IMR-90 (cell line): ENCODE measurements at regions not wholly inside any gene's neighbourhood (a gene's known extent, or its start where the extent isn't known, plus 50 kb on each side); places are given as distances from the start of the nearest gene placed in this dataset.

Experiments
- ATAC-seq: fragments of 200-7000 bp; cut with Tn5 transposase; 2 replicates; pipeline ENCODE4 v1.9.1; 2020; ENCODE audit warnings: low read depth, mild to moderate bottlenecking, moderate library complexity
- BruUV-seq: library from RNA; stranded (reverse); fragments of 400-500 nt; replicated peaks from 2 replicates; lab custom pipeline; 2021; lab: Mats Ljungman, UMichigan
- CTCF ChIA-PET: fragments of 300-600 bp; formaldehyde crosslinking; extraction: SDS; loops from one replicate; lab custom pipeline; 2021; ENCODE audit warnings: antibody characterized with exemption; lab: Yijun Ruan, JAX
- POLR2A ChIA-PET: fragments of 300-600 bp; sonication (Branson Sonifier 250); formaldehyde crosslinking; loops from one replicate; lab custom pipeline; 2022; ENCODE audit warnings: antibody characterized with exemption; ENCODE audit not compliant: unreplicated experiment; lab: Charles Lee
- DNase-seq: peaks from one replicate; pipeline ENCODE4 v3.0.0; 2013
- H2AFZ ChIP-seq: replicated peaks from 2 replicates; pipeline ENCODE3; 2013; ENCODE audit warnings: low read length, mild to moderate bottlenecking; ENCODE audit not compliant: poor library complexity
- H2AK5ac ChIP-seq: 2 replicates; pipeline ENCODE4 v1.6.1; 2013; ENCODE audit warnings: low read depth, low read length, inconsistent platforms
- H2AK9ac ChIP-seq: replicated peaks from 2 replicates; pipeline ENCODE3; 2013; ENCODE audit warnings: mild to moderate bottlenecking, low read depth, low read length, moderate library complexity; ENCODE audit not compliant: poor library complexity
- H2BK120ac ChIP-seq: 2 replicates; pipeline ENCODE4 v1.6.1; 2013; ENCODE audit warnings: low read depth, low read length, inconsistent platforms
- H2BK15ac ChIP-seq: 3 replicates; pipeline ENCODE4 v1.6.1; 2013; ENCODE audit warnings: low read depth, low read length, inconsistent platforms
- H2BK20ac ChIP-seq: 2 replicates; pipeline ENCODE4 v1.6.1; 2013; ENCODE audit warnings: low read depth, mild to moderate bottlenecking, inconsistent platforms, low read length, moderate library complexity
- H2BK5ac ChIP-seq: 2 replicates; pipeline ENCODE4 v1.6.1; 2013; ENCODE audit warnings: mild to moderate bottlenecking, low read depth, low read length, inconsistent platforms; ENCODE audit not compliant: poor library complexity, severe bottlenecking
- H3K14ac ChIP-seq: replicated peaks from 2 replicates; pipeline ENCODE4 v1.6.1; 2013; ENCODE audit warnings: low read depth, low read length, inconsistent platforms
- H3K18ac ChIP-seq: 2 replicates; pipeline ENCODE4 v1.6.1; 2013; ENCODE audit warnings: low read depth, low read length, control low read depth
- H3K23ac ChIP-seq: 2 replicates; pipeline ENCODE4 v1.6.1; 2013; ENCODE audit warnings: low read depth, low read length, inconsistent platforms
- H3K27ac ChIP-seq: 2 replicates; pipeline ENCODE4 v1.5.1; 2013; ENCODE audit warnings: mild to moderate bottlenecking, control low read depth, low read length; ENCODE audit not compliant: insufficient read depth
- H3K27me3 ChIP-seq: 2 replicates; pipeline ENCODE4 v1.6.1; 2013; ENCODE audit warnings: low read length; ENCODE audit not compliant: control insufficient read depth, insufficient read depth
- H3K36me3 ChIP-seq: 2 replicates; pipeline ENCODE4 v1.6.1; 2013; ENCODE audit warnings: low read length, mixed read lengths; ENCODE audit not compliant: control insufficient read depth, insufficient read depth
- H3K4ac ChIP-seq: 2 replicates; pipeline ENCODE4 v1.6.1; 2013; ENCODE audit warnings: low read depth, low read length, inconsistent platforms
- H3K4me1 ChIP-seq: 2 replicates; pipeline ENCODE4 v1.6.1; 2013; ENCODE audit warnings: low read length, mixed read lengths; ENCODE audit not compliant: control insufficient read depth, insufficient read depth
- H3K4me2 ChIP-seq: 2 replicates; pipeline ENCODE4 v1.6.1; 2013; ENCODE audit warnings: low read depth, mild to moderate bottlenecking, control low read depth, low read length, moderate library complexity
- H3K4me3 ChIP-seq: 2 replicates; pipeline ENCODE4 v1.5.1; 2013; ENCODE audit warnings: low read depth, mild to moderate bottlenecking, control low read depth, low read length, moderate library complexity; ENCODE audit not compliant: insufficient read depth
- H3K56ac ChIP-seq: 2 replicates; pipeline ENCODE4 v1.6.1; 2013; ENCODE audit warnings: low read length, inconsistent platforms; ENCODE audit not compliant: insufficient read depth; ENCODE audit errors: extremely low read depth
- H3K79me1 ChIP-seq, 2 experiments: 2 replicates each; pipeline ENCODE4 v1.6.1; 2013; ENCODE audit warnings: low read length in 2 of 2, inconsistent platforms in 1 of 2, low read depth in 1 of 2
- H3K9ac ChIP-seq: 2 replicates; pipeline ENCODE4 v1.6.1; 2013; ENCODE audit warnings: low read depth, low read length, control low read depth
- H3K9me1 ChIP-seq: 2 replicates; pipeline ENCODE4 v1.6.1; 2013; ENCODE audit warnings: low read length, inconsistent platforms; ENCODE audit not compliant: insufficient read depth
- H3K9me3 ChIP-seq: 2 replicates; pipeline ENCODE4 v1.6.1; 2013; ENCODE audit warnings: low read length; ENCODE audit not compliant: control insufficient read depth, insufficient read depth
- H4K20me1 ChIP-seq: 2 replicates; pipeline ENCODE4 v1.6.1; 2013; ENCODE audit warnings: low read length, inconsistent platforms; ENCODE audit not compliant: insufficient read depth
- H4K5ac ChIP-seq: 2 replicates; pipeline ENCODE4 v1.6.1; 2013; ENCODE audit warnings: mild to moderate bottlenecking, low read depth, low read length, control low read depth
- H4K8ac ChIP-seq, 2 experiments: 2 replicates each; pipeline ENCODE4 v1.6.1; 2013; ENCODE audit warnings: low read depth in 2 of 2, low read length in 2 of 2, control low read depth in 1 of 2, inconsistent platforms in 1 of 2
- H4K91ac ChIP-seq: 2 replicates; pipeline ENCODE4 v1.6.1; 2013; ENCODE audit warnings: low read depth, low read length, inconsistent platforms; ENCODE audit not compliant: insufficient read depth
- CTCF ChIP-seq: conservative IDR thresholded peaks from 2 replicates; pipeline ENCODE4 v1.5.1; 2012; ENCODE audit warnings: mild to moderate bottlenecking, low read depth, low read length, improper control_type of control experiment
- SMC3 ChIP-seq: fragments of 150-350 bp; IDR thresholded peaks from 2 replicates; pipeline ENCODE4 v1.6.1; 2016; ENCODE audit warnings: low read depth, mild to moderate bottlenecking, antibody characterized with exemption, low read length, moderate library complexity
- WGBS, 2 experiments: methylation state at CpG; one replicate each; pipeline versions ENCODE4 v1.1.5 to v1.1.7; 2013; ENCODE audit warnings: missing lambda C conversion rate in 2 of 2; ENCODE audit not compliant: insufficient read length in 1 of 2; ENCODE audit errors: extremely low coverage in 2 of 2; 5-methylcytosine and 5-hydroxymethylcytosine counted together
- dilution Hi-C: fragments of 300-500 bp; cut with HindIII; formaldehyde crosslinking; loops from one replicate; pipeline ENCODE4 v1.14.3; 2018; ENCODE audit warnings: low sequenced_read_pairs; ENCODE audit not compliant: unreplicated experiment
- in situ Hi-C: fragments of 300-500 bp; cut with MboI; formaldehyde crosslinking; loops from 3 replicates; pipeline ENCODE4 v1.14.3; 2019; ENCODE audit warnings: low sequenced_read_pairs, inconsistent platforms, mixed read lengths
- intact Hi-C: fragments of 100-400 bp; cut with micrococcal nuclease; formaldehyde crosslinking; loops from 2 replicates; pipeline ENCODE4 v1.10.0; 2022

GRCh38 chr4:57373991-57374390 lies 263.8 kb upstream of the IGFBP7 start:
- POLR2A ChIA-PET, result no interaction called here
- TF ChIP-seq SMC3, result no peak
- TF ChIP-seq CTCF, result no peak
- no peak overlapping the region for H2BK20ac ChIP-seq
- H2AFZ ChIP-seq, result no peak overlapping the region
- CTCF ChIA-PET, result interaction anchor here (0.8 kb wide), 1 partner anchor 9 kb away, joined by 3 read pairs; no protein-coding TSS in a partner anchor
- no peak overlapping the region for H3K4me3 ChIP-seq
- H3K9me1 ChIP-seq, result no peaks in the 10 kb centered on the region
- H3K4me1 ChIP-seq, result no peaks in the 10 kb centered on the region
- H2BK5ac ChIP-seq, result no peak overlapping the region
- H3K23ac ChIP-seq, result no peak overlapping the region
- H3K56ac ChIP-seq, result no peak overlapping the region
- H3K4ac ChIP-seq, result no peak overlapping the region
- H2BK120ac ChIP-seq, result no peak overlapping the region
- no CpG with 5 or more reads among the region's 1 CpG for WGBS, 2 experiments
- H2AK5ac ChIP-seq, result no peak overlapping the region
- H3K79me1 ChIP-seq, result no peaks in the 10 kb centered on the region
- ATAC-seq, result no peak
- H3K4me2 ChIP-seq, result no peak overlapping the region
- H2BK15ac ChIP-seq, result no peak overlapping the region
- no peaks in the 10 kb centered on the region for H4K20me1 ChIP-seq
- no peak overlapping the region for H3K14ac ChIP-seq
- H3K18ac ChIP-seq, result no peak overlapping the region
- H4K5ac ChIP-seq, result no peak overlapping the region
- BruUV-seq, result no TSS peak
- no peaks in the 10 kb centered on the region for H3K9me3 ChIP-seq
- no peak for DNase-seq
- intact Hi-C loops (no loop called here), in situ Hi-C loops (no loop called here), dilution Hi-C loops (no loop called here)
- H3K36me3 ChIP-seq, result no peaks in the 10 kb centered on the region
- no peak overlapping the region for H3K27ac ChIP-seq
- no peak overlapping the region for H3K9ac ChIP-seq
- H2AK9ac ChIP-seq, result no peak overlapping the region
- no peaks in the 10 kb centered on the region for H3K27me3 ChIP-seq
- no peak overlapping the region for H4K91ac ChIP-seq
- no peak overlapping the region for H4K8ac ChIP-seq
